ENCODE measurements at regions not wholly inside any gene's neighbourhood (a gene's known extent, or its start where the extent isn't known, plus 50 kb on each side); places are given as distances from the start of the nearest gene placed in this dataset.

DNA sequence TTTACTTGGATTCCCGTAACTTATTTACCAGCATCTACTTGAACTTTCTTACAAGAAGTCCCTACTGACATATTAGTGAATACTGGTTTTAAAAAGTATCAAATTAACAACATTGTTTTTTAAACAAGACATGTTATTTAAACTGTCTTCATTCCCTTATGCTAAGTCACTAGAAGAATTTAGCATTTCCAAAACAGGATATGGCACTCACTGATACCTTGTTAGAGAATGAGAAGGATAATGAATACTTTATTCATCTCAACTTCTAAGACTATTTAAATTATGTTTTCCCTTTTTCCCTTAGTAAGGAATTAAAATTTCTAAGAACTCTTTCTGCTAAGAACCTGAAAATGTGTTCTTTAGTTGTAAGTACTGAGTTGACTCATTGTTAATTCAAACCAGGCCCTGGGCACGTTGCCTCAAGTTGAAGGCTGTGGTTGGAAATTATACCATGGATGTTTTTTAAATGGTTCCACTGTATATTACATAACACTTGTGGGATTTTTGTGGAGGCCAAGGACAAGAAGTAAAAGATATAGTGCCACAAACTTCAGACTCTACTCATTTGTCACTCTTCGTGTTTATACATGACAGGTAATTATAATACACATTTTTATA is 219.0 kb upstream of the EDIL3 start (continued):
- TF ChIP-seq, protein P1, sequence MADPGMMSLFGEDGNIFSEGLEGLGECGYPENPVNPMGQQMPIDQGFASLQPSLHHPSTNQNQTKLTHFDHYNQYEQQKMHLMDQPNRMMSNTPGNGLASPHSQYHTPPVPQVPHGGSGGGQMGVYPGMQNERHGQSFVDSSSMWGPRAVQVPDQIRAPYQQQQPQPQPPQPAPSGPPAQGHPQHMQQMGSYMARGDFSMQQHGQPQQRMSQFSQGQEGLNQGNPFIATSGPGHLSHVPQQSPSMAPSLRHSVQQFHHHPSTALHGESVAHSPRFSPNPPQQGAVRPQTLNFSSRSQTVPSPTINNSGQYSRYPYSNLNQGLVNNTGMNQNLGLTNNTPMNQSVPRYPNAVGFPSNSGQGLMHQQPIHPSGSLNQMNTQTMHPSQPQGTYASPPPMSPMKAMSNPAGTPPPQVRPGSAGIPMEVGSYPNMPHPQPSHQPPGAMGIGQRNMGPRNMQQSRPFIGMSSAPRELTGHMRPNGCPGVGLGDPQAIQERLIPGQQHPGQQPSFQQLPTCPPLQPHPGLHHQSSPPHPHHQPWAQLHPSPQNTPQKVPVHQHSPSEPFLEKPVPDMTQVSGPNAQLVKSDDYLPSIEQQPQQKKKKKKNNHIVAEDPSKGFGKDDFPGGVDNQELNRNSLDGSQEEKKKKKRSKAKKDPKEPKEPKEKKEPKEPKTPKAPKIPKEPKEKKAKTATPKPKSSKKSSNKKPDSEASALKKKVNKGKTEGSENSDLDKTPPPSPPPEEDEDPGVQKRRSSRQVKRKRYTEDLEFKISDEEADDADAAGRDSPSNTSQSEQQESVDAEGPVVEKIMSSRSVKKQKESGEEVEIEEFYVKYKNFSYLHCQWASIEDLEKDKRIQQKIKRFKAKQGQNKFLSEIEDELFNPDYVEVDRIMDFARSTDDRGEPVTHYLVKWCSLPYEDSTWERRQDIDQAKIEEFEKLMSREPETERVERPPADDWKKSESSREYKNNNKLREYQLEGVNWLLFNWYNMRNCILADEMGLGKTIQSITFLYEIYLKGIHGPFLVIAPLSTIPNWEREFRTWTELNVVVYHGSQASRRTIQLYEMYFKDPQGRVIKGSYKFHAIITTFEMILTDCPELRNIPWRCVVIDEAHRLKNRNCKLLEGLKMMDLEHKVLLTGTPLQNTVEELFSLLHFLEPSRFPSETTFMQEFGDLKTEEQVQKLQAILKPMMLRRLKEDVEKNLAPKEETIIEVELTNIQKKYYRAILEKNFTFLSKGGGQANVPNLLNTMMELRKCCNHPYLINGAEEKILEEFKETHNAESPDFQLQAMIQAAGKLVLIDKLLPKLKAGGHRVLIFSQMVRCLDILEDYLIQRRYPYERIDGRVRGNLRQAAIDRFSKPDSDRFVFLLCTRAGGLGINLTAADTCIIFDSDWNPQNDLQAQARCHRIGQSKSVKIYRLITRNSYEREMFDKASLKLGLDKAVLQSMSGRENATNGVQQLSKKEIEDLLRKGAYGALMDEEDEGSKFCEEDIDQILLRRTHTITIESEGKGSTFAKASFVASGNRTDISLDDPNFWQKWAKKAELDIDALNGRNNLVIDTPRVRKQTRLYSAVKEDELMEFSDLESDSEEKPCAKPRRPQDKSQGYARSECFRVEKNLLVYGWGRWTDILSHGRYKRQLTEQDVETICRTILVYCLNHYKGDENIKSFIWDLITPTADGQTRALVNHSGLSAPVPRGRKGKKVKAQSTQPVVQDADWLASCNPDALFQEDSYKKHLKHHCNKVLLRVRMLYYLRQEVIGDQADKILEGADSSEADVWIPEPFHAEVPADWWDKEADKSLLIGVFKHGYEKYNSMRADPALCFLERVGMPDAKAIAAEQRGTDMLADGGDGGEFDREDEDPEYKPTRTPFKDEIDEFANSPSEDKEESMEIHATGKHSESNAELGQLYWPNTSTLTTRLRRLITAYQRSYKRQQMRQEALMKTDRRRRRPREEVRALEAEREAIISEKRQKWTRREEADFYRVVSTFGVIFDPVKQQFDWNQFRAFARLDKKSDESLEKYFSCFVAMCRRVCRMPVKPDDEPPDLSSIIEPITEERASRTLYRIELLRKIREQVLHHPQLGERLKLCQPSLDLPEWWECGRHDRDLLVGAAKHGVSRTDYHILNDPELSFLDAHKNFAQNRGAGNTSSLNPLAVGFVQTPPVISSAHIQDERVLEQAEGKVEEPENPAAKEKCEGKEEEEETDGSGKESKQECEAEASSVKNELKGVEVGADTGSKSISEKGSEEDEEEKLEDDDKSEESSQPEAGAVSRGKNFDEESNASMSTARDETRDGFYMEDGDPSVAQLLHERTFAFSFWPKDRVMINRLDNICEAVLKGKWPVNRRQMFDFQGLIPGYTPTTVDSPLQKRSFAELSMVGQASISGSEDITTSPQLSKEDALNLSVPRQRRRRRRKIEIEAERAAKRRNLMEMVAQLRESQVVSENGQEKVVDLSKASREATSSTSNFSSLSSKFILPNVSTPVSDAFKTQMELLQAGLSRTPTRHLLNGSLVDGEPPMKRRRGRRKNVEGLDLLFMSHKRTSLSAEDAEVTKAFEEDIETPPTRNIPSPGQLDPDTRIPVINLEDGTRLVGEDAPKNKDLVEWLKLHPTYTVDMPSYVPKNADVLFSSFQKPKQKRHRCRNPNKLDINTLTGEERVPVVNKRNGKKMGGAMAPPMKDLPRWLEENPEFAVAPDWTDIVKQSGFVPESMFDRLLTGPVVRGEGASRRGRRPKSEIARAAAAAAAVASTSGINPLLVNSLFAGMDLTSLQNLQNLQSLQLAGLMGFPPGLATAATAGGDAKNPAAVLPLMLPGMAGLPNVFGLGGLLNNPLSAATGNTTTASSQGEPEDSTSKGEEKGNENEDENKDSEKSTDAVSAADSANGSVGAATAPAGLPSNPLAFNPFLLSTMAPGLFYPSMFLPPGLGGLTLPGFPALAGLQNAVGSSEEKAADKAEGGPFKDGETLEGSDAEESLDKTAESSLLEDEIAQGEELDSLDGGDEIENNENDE (IDR thresholded peaks at IDR 0.05; ENCODE audit: insufficient replicate concordance, low read length): peak; percentile 28
- TF ChIP-seq CREB1 (IDR thresholded peaks at IDR 0.05): no peak

Data from H1 (cell line).